ENCODE measurements at regions not wholly inside any gene's neighbourhood (a gene's known extent, or its start where the extent isn't known, plus 50 kb on each side); places are given as distances from the start of the nearest gene placed in this dataset.

- no peak for DNase-seq (ENCODE audit: low read depth in 2 of 2)
Measured at GRCh38 chr18:61727241-61728193, 165.3 kb downstream of the RNF152 start.

GRCh38 chr18:61724532-61724931 is 168.3 kb downstream of the RNF152 start:
- no peak for DNase-seq (ENCODE audit: low read depth in 2 of 2)

- no peak for DNase-seq (ENCODE audit: low read depth in 2 of 2)
Measured at GRCh38 chr18:61722247-61722646, 170.6 kb downstream of the RNF152 start.

GRCh38 chr18:61720496-61720895 is 172.3 kb downstream of the RNF152 start:
- no peak for DNase-seq (ENCODE audit: low read depth in 2 of 2)

GRCh38 chr18:61719671-61720070 is 173.1 kb downstream of the RNF152 start:
- no peak for DNase-seq (ENCODE audit: low read depth in 2 of 2)

- DNase-seq (ENCODE audit: low read depth in 2 of 2), result no peak
Measured at GRCh38 chr18:61718944-61719343, 173.9 kb downstream of the RNF152 start.

GRCh38 chr18:61714421-61714820 is 178.4 kb downstream of the RNF152 start:
- no peak for DNase-seq (ENCODE audit: low read depth in 2 of 2)

- no peak for DNase-seq (ENCODE audit: low read depth in 2 of 2)
Measured at GRCh38 chr18:61713502-61713901, 179.3 kb downstream of the RNF152 start.

- DNase-seq (ENCODE audit: low read depth in 2 of 2), result no peak
Measured at GRCh38 chr18:61710082-61710620, 182.7 kb downstream of the RNF152 start.

- no peak for DNase-seq (ENCODE audit: low read depth in 2 of 2)
Measured at GRCh38 chr18:61706276-61706915, 186.4 kb downstream of the RNF152 start.

- DNase-seq (ENCODE audit: low read depth in 2 of 2), result peak in 1 of 2 experiments; percentile 42
Measured at GRCh38 chr18:61703508-61703907, 189.3 kb downstream of the RNF152 start.

- peak; percentile 36 to 40 for DNase-seq (ENCODE audit: low read depth in 2 of 2)
Measured at GRCh38 chr18:61702007-61702406, 190.8 kb downstream of the RNF152 start.

GRCh38 chr18:61699397-61700110 is 193.3 kb downstream of the RNF152 start:
- DNase-seq (ENCODE audit: low read depth in 2 of 2), result no peak

- DNase-seq (ENCODE audit: low read depth in 2 of 2), result no peak
Measured at GRCh38 chr18:61697306-61697909, 195.4 kb downstream of the RNF152 start.

- no peak for DNase-seq (ENCODE audit: low read depth in 2 of 2)
Measured at GRCh38 chr18:61694236-61694635, 198.6 kb downstream of the RNF152 start.

- no peak for DNase-seq (ENCODE audit: low read depth in 2 of 2)
Measured at GRCh38 chr18:61690418-61691138, 202.2 kb downstream of the RNF152 start.

GRCh38 chr18:61687317-61687716 is 205.5 kb downstream of the RNF152 start:
- DNase-seq (ENCODE audit: low read depth in 2 of 2), result no peak

GRCh38 chr18:61683856-61684255 is 209.0 kb downstream of the RNF152 start:
- DNase-seq (ENCODE audit: low read depth in 2 of 2), result no peak

GRCh38 chr18:61681065-61681464 is 211.7 kb downstream of the RNF152 start:
- DNase-seq (ENCODE audit: low read depth in 2 of 2), result no peak

GRCh38 chr18:61679836-61680235 is 213.0 kb downstream of the RNF152 start:
- DNase-seq (ENCODE audit: low read depth in 2 of 2), result no peak

- no peak for DNase-seq (ENCODE audit: low read depth in 2 of 2)
Measured at GRCh38 chr18:61677435-61677970, 215.3 kb downstream of the RNF152 start.

Measured in fibroblast of skin of left biceps (primary cell).